ENCODE measurements at regions not wholly inside any gene's neighbourhood (a gene's known extent, or its start where the extent isn't known, plus 50 kb on each side); places are given as distances from the start of the nearest gene placed in this dataset.

GRCh38 chr1:201753492-201753891 lies 75.5 kb upstream of the IPO9 start:
- DNase-seq: no peak

GRCh38 chr1:201754353-201754752 lies 74.6 kb upstream of the IPO9 start:
- no peak for DNase-seq

GRCh38 chr1:201755200-201755599 lies 73.8 kb upstream of the IPO9 start:
- no peak for DNase-seq

GRCh38 chr1:201756406-201756805 lies 72.6 kb upstream of the IPO9 start:
- no peak for DNase-seq

- DNase-seq: no peak
Measured at GRCh38 chr1:201758499-201759050, 70.4 kb upstream of the IPO9 start.

GRCh38 chr1:201759194-201759815 lies 69.7 kb upstream of the IPO9 start:
- no peak for DNase-seq

- no peak for DNase-seq
Measured at GRCh38 chr1:201760516-201760915, 68.4 kb upstream of the IPO9 start.

- no peak for DNase-seq
Measured at GRCh38 chr1:201761178-201761577, 67.8 kb upstream of the IPO9 start.

GRCh38 chr1:201761871-201762270 lies 67.1 kb upstream of the IPO9 start:
- no peak for DNase-seq

- DNase-seq: no peak
Measured at GRCh38 chr1:201762381-201762780, 66.6 kb upstream of the IPO9 start.

- no peak for DNase-seq
Measured at GRCh38 chr1:201763455-201764140, 65.4 kb upstream of the IPO9 start.

- no peak for DNase-seq
Measured at GRCh38 chr1:201764166-201764565, 64.8 kb upstream of the IPO9 start.

GRCh38 chr1:201764579-201764978 lies 64.4 kb upstream of the IPO9 start:
- no peak for DNase-seq

GRCh38 chr1:201766131-201766866 lies 62.7 kb upstream of the IPO9 start:
- no peak for DNase-seq

GRCh38 chr1:201767339-201767738 lies 61.6 kb upstream of the IPO9 start:
- no peak for DNase-seq

- no peak for DNase-seq
Measured at GRCh38 chr1:201769072-201769471, 59.9 kb upstream of the IPO9 start.

- no peak for DNase-seq
Measured at GRCh38 chr1:201769966-201770365, 59.0 kb upstream of the IPO9 start.

GRCh38 chr1:201771466-201771865 lies 57.5 kb upstream of the IPO9 start:
- no peak for DNase-seq

GRCh38 chr1:201772178-201772577 lies 56.8 kb upstream of the IPO9 start:
- no peak for DNase-seq

- DNase-seq: no peak
Measured at GRCh38 chr1:201773764-201774163, 55.2 kb upstream of the IPO9 start.

- DNase-seq: no peak
Measured at GRCh38 chr1:201774224-201774982, 54.6 kb upstream of the IPO9 start.

- DNase-seq: no peak
Measured at GRCh38 chr1:201774983-201775344, 54.0 kb upstream of the IPO9 start.

- DNase-seq: no peak
Measured at GRCh38 chr1:201775380-201775779, 53.6 kb upstream of the IPO9 start.
